Sigmoid colon (tissue), 4 donors: ENCODE measurements at regions not wholly inside any gene's neighbourhood (a gene's known extent, or its start where the extent isn't known, plus 50 kb on each side); places are given as distances from the start of the nearest gene placed in this dataset.

Source experiments
- EP300 ChIP-seq, 4 donors: sonication (generic); formaldehyde crosslinking; IDR thresholded peaks; one replicate each; pipeline ENCODE4 v1.6.1; 2017; ENCODE audit warnings: antibody characterized with exemption in 4 of 4
- TF ChIP-seq, protein P1 (sequence below), 4 experiments: fragments of 450-650 bp in 3 of 4; fragments of 200-600 bp in 1 of 4; IDR thresholded peaks; one replicate each; pipeline ENCODE4 v1.5.1; 2016 to 2019; ENCODE audit warnings: antibody characterized with exemption in 4 of 4, mild to moderate bottlenecking in 3 of 4, moderate library complexity in 2 of 4

- no peak for TF ChIP-seq EP300 (IDR thresholded peaks at IDR 0.05)
- TF ChIP-seq, protein P1, sequence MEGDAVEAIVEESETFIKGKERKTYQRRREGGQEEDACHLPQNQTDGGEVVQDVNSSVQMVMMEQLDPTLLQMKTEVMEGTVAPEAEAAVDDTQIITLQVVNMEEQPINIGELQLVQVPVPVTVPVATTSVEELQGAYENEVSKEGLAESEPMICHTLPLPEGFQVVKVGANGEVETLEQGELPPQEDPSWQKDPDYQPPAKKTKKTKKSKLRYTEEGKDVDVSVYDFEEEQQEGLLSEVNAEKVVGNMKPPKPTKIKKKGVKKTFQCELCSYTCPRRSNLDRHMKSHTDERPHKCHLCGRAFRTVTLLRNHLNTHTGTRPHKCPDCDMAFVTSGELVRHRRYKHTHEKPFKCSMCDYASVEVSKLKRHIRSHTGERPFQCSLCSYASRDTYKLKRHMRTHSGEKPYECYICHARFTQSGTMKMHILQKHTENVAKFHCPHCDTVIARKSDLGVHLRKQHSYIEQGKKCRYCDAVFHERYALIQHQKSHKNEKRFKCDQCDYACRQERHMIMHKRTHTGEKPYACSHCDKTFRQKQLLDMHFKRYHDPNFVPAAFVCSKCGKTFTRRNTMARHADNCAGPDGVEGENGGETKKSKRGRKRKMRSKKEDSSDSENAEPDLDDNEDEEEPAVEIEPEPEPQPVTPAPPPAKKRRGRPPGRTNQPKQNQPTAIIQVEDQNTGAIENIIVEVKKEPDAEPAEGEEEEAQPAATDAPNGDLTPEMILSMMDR (IDR thresholded peaks at IDR 0.05): no peak
These were observed 537.6 kb upstream of the CDH2 start for GRCh38 chr18:28714498-28714897.
